ENCODE measurements at regions not wholly inside any gene's neighbourhood (a gene's known extent, or its start where the extent isn't known, plus 50 kb on each side); places are given as distances from the start of the nearest gene placed in this dataset.

DNA sequence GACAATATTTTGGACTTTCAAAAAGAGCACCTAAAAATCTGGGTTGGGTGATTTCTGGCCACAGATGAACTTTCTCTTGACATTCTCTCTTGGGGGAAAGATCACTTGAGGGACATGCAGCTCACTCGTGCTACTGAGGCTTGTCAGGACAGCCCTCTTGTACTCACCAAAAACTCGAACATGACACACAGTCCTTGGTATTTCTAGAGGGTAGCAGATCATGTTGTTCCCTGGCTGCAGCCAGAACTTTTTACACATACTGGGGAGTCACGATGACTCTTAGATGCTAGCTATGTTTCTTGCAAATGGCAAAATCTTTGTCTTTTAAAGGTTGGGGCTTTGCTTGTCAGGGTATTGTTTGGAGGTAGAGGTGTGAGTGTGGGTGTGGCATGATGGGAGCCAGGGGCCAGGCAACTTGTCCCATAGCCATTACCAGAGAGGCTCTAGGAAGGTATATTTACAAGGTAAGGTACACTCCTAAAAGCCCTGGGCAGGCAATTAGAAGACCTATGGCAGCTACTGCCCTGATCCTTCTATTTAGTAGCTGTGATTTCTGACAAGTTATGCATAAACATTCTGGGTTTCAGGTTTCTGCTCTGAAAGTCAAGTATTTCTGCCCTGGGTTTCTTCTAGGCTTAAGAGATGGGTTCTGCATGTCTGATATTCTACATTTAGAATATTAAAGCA lies 241.7 kb upstream of the TLL1 start:
- H3K36me3 Mint-ChIP-seq (ENCODE audit: low read depth): no peaks in the 10 kb centered on the region
- H3K9me3 ChIP-seq (ENCODE audit: control insufficient read depth in 1 of 2, insufficient read depth in 1 of 2, low read length in 2 of 2): no peaks in the 10 kb centered on the region
- no peaks in the 10 kb centered on the region for H3K4me1 ChIP-seq (ENCODE audit: insufficient read depth, low read length)
- H3K4me3 ChIP-seq (ENCODE audit: low read length): no peak overlapping the region
- peaks cover 6% of the 10 kb centered on the region for H3K27me3 Mint-ChIP-seq
- TF ChIP-seq CTCF (IDR thresholded peaks at IDR 0.05): no peak
- H3K27ac Mint-ChIP-seq: no peak overlapping the region
- CTCF ChIA-PET: no interaction called here
- POLR2A ChIA-PET: no interaction called here
- DNase-seq (no peak), ATAC-seq (ENCODE audit: poor library complexity) (no peak)
- H3K9me3 Mint-ChIP-seq: no peaks in the 10 kb centered on the region
- H3K27me3 ChIP-seq (ENCODE audit: control insufficient read depth in 1 of 2, insufficient read depth in 2 of 2, low read length in 2 of 2): no peaks in the 10 kb centered on the region
- H3K4me1 Mint-ChIP-seq (ENCODE audit: low read depth): no peaks in the 10 kb centered on the region
- H3K27ac ChIP-seq (ENCODE audit: low read depth in 1 of 2, low read length in 2 of 2): no peak overlapping the region
- no peak overlapping the region for H3K4me3 Mint-ChIP-seq
- H3K36me3 ChIP-seq (ENCODE audit: insufficient read depth, low read length): no peaks in the 10 kb centered on the region
- intact Hi-C loops (cut with DNase I, micrococcal nuclease): no loop called here

DNA sequence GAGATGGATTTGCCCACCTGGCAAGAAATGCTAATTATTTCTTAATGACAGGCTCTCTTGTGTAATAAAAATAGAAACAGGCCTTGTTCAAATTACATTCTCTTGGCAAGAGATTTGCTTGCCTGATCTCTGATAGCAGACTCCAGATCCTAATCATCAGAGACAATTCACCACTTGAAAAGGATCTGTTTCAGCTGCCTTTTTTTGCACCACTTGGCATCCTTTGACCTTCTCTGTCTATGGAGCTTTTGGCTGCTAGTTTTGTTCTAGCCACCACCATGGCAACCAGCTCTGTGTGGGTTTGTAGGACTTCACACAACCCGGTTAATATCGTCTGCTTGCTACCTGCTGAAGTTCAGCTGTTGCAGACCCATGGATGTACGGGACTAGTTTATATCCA lies 241.1 kb upstream of the TLL1 start:
- no peak for TF ChIP-seq CTCF (IDR thresholded peaks at IDR 0.05)

GRCh38 chr4:165634766-165635165 lies 238.3 kb upstream of the TLL1 start:
- Mint-ChIP-seq H3K27ac (no peak overlapping the region), H3K4me1 (ENCODE audit: low read depth) (no peaks in the 10 kb centered on the region), H3K27me3 (peaks cover 6% of the 10 kb centered on the region), H3K9me3 (no peaks in the 10 kb centered on the region), H3K36me3 (ENCODE audit: low read depth) (no peaks in the 10 kb centered on the region), H3K4me3 (no peak overlapping the region)
- no peak for TF ChIP-seq CTCF (IDR thresholded peaks at IDR 0.05)
- no peak for ATAC-seq (ENCODE audit: poor library complexity)
- no peaks in the 10 kb centered on the region for H3K4me1 ChIP-seq (ENCODE audit: insufficient read depth, low read length)
- no peaks in the 10 kb centered on the region for H3K9me3 ChIP-seq (ENCODE audit: control insufficient read depth in 1 of 2, insufficient read depth in 1 of 2, low read length in 2 of 2)
- no peaks in the 10 kb centered on the region for H3K36me3 ChIP-seq (ENCODE audit: insufficient read depth, low read length)
- H3K4me3 ChIP-seq (ENCODE audit: low read length): no peak overlapping the region
- no peak for DNase-seq
- intact Hi-C loops (cut with DNase I, micrococcal nuclease): no loop called here
- ChIA-PET CTCF (interaction anchor here (0.9 kb wide), 1 partner anchor 11 kb away, joined by 3 read pairs; no protein-coding TSS in a partner anchor), POLR2A (no interaction called here)
- no peak overlapping the region for H3K27ac ChIP-seq (ENCODE audit: low read depth in 1 of 2, low read length in 2 of 2)
- H3K27me3 ChIP-seq (ENCODE audit: control insufficient read depth in 1 of 2, insufficient read depth in 2 of 2, low read length in 2 of 2): no peaks in the 10 kb centered on the region

More for the DNA sequence above, 241.1 kb upstream of the TLL1 start:
- no peak overlapping the region for H3K4me3 Mint-ChIP-seq
- Histone ChIP-seq H3K4me3 (ENCODE audit: low read length) (no peak overlapping the region), H3K4me1 (ENCODE audit: insufficient read depth, low read length) (no peaks in the 10 kb centered on the region), H3K36me3 (ENCODE audit: insufficient read depth, low read length) (no peaks in the 10 kb centered on the region), H3K27me3 (ENCODE audit: control insufficient read depth in 1 of 2, insufficient read depth in 2 of 2, low read length in 2 of 2) (no peaks in the 10 kb centered on the region), H3K27ac (ENCODE audit: low read depth in 1 of 2, low read length in 2 of 2) (no peak overlapping the region), H3K9me3 (ENCODE audit: control insufficient read depth in 1 of 2, insufficient read depth in 1 of 2, low read length in 2 of 2) (no peaks in the 10 kb centered on the region)
- no peaks in the 10 kb centered on the region for H3K4me1 Mint-ChIP-seq (ENCODE audit: low read depth)
- intact Hi-C loops (cut with DNase I, micrococcal nuclease): no loop called here
- H3K27ac Mint-ChIP-seq: no peak overlapping the region
- H3K36me3 Mint-ChIP-seq (ENCODE audit: low read depth): no peaks in the 10 kb centered on the region
- ATAC-seq (ENCODE audit: poor library complexity) (no peak), DNase-seq (no peak)
- ChIA-PET CTCF (no interaction called here), POLR2A (no interaction called here)
- H3K27me3 Mint-ChIP-seq: peaks cover 6% of the 10 kb centered on the region
- H3K9me3 Mint-ChIP-seq: no peaks in the 10 kb centered on the region
